Femur (tissue), 1 donor: ENCODE measurements at regions not wholly inside any gene's neighbourhood (a gene's known extent, or its start where the extent isn't known, plus 50 kb on each side); places are given as distances from the start of the nearest gene placed in this dataset.
"Not testable (repeated sequence)": the region's sequence is repeated elsewhere in the genome, so short reads cannot be mapped to it uniquely, and the experiment has no call there.

ENCODE experiments used
- DNase-seq: peaks from one replicate; pipeline ENCODE4 v3.0.0-alpha.2; 2017

DNA sequence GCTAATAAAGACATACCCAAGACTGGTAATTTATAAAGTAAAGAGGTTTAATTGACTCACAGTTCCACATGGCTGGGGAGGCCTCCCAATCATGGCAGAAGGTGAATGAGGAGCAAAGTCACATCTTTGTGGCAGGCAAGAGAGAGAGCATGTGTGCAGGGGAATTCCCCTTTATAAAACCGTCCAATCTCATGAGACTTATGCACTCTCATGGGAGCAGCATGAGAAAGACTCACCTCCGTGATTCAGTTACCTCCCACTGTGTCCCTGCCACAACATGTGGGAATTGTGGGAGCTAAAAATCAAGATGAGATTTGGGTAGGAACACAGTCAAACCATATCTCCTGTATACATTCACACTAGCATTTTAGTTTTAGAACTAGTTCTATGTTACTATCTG, 101.7 kb upstream of the NIPA1 start:
- DNase-seq: not testable (repeated sequence)

DNA sequence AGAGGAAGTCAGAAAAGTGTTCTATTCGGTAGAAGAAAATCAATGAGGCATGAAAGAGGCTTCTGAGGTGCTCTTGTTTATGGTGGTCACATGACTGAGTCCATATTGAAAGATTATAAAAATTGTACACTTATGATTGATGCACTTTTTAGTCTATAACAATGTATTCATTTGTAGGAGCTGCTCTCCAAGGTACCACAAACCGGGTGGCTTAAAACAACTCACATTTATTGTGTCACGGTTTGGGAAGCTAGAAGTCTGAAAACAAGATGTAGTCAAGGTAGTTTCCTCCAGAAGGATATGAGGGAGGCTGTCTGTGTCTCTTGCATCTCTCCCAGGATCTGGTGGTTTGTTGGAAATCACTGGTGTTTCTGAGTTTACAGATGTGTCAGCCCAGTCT, 86.6 kb upstream of the NIPA1 start:
- DNase-seq: not testable (repeated sequence)

DNA sequence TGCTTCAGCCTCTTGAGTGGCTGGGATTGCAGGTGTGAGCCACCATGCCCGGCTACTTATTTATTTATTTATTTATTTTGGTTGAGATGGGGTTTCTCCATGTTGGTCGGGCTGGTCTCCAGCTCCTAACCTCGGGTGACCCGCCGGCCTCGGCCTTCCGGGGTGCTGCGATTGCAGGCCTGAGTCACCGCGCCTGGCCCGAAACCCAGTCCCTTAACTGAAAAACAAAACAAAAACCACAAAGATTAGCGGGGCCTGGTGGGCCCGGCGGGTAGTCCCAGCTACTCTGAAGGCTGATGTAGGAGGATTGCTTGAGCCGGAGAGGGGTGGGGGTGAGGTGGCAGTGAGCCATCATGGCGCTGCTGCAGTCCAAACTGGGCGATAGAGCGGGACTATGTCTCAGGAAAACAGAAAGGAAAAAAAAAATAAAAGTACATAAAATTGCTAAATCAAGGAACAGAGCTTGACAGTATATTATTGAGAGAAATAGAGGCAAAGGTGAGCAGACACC, 75.6 kb upstream of the NIPA1 start:
- not testable (repeated sequence) for DNase-seq

DNA sequence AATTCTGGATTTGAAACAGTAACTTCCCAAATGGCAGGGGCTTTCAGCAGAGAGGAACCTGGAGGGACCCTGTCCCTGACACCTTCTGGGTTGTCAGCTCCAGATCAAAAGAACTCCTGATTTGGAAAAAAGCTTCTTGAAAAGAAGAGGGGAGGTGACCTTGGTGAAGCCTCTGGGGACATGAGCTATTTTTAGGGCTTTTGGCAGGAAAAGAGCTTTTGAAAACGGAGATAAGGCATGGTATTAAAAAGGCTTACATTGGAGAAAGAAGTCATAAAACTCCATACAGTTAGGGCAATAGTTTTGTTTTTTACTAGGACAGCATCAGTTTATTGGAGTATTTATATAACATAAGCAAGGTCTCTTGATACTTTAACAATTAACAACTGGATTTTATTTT, 72.5 kb upstream of the NIPA1 start:
- DNase-seq: not testable (repeated sequence)

DNA sequence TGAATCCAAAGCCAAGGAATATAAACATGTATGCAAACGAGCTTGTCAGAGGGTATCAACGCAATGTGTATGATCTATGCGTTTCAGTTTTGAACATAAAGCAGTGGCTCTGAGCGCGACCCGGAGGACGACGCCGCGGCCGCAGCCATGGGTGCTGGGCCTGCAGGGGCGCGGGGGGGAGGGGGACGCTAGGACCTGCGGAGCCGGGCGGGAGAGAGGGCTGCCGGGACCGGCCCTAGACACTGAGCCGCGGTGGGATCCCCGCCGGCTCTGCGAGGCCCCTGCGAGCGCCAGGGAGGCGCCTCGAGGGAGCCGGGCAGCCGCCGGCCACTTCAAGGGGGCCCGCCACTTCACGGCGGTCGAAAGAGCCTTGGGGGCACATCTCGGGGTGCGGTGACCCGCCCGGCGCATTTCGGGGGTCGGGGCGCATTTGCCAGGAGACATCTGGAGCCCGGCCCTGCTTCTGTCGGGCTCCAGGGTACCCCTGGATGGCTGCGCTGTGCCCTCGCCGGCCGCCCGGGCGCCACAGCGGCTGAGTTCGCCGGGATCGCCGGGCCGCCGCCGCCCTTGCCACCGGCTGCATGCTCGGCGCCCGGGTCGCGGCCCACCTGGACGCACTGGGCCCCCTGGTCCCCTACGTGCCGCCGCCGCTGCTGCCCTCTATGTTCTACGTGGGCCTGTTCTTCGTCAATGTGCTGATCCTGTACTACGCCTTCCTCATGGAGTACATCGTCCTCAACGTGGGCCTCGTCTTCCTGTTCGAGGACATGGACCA, 71.9 kb upstream of the NIPA1 start:
- DNase-seq: not testable (repeated sequence)

DNA sequence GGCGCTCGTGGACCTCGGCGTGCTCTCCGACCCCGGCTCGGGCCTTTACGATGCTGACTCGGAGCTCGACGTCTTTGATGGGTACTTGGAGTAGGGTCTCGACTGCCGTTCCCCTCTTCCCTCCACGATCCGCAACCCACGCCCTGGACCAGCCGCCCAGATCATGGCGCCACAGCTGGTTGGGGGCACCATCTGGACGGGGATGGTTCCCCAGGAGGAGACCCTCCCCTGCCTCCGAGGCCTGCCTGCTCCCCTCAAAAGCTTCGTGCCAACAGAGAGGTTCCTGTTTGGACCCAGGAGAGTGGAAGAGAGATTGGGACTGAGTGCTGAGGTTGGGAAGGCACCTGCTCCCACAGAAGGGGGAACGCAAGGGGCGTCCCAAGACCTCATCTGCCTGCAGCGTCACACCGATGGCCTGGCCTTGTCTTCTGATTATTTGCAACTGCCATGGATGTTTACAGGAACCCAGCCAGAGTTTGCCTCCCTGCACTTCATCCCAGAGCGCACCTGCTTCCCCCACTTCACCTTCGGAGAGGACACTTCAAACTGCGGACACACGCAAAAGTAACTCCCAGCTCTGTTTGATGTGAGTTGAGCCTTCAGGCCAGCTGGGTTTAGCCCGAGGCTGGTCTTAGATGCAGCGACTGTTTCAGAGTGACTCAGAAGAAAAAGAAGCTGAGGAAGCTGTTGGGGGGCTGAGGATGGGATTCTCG, 71.2 kb upstream of the NIPA1 start:
- not testable (repeated sequence) for DNase-seq

DNA sequence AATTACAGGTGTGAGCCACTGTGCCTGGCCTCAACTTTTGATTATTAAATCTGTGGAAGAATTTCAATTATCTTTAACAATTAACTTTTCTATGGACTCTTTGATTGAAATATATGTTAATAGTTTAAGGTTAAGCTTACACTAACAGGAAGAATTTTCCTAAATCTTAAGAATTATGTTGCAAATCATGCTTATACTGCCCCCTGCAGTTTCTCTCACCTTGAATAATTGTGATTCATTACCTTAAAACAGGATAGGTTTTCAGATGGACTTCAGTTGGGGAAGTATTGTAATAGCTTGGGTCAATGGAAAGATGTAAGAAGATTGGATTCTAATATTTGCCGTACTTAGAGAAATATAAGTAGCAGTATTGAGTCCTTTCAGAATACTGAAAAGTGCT, 66.5 kb upstream of the NIPA1 start:
- DNase-seq: not testable (repeated sequence)

DNA sequence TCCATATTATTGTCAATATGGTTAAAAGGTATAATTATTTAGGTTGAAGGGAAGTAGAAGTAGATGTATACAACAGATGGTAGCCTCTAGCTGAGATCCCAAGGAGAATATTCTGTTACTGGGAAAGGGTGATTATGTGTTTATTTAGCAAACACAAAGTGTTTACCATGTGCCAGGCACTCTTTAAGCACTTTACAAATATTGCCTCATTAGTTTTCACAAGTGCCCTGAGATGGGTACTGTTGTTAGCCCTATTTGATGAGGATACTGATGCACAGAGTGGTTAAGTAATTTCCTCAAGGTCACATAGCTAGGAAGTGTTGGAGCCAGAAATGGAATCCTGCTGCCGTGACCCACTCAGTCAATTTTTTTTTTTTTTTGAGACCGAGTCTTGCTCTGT, 60.3 kb upstream of the NIPA1 start:
- DNase-seq: not testable (repeated sequence)

DNA sequence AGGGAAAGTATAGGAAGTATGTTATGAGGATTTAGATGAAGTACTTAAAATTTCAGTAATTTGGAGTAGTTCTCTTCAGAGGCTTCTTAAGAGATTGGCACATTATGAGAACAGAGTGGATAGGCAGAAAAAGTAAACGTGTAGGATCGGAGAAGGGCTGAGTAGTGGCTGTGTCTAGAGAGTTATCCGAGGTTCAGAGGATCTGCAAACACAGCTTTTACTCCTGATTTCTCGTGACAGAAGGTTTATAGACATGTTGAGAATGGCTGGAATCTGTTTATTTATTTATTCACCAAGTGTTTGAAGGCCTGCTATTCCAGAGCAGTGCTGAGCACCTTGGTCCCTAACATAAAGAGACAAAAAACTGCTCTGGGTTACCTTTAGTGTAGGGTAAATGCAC, 51.4 kb upstream of the NIPA1 start:
- not testable (repeated sequence) for DNase-seq

DNA sequence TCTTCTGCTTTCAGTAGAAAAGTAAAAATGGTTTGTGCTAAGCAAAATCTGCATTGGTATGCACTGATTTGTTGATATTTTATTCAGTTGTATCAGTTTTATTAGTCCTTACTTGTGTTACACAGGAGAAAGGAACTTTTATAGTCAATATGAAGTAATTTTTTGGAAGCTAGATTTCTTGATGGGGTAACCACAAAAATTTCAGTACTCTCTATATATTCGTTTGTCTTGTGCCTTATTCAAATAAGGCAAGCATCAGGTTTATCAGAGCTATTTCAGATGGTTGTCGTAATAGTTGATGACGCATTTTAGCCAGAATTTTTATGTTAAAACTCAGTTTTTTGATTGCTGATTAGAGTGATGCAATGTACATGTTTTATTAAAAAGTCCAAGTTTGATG, 50.7 kb upstream of the NIPA1 start:
- no peak for DNase-seq

DNA sequence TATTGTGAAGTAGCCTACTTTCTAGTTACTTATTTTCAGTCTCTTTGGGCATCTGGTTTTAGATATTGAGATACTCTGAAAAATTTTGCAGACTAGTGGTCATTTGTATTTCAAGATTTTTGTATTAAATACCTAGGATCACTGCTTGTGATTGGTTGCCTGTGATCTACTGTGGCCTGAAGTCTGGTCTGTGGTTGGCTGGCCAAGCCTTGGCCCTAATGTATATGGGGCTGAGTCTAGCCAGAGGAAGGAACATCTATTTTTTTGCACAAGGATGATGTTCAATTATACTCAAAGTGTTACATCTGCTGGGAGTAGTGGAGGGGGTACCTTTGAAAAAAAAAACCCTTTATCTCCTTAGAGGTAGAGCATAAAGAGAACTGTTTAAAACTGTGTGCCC, 50.2 kb upstream of the NIPA1 start:
- DNase-seq: not testable (repeated sequence)
